IPS-18a (cell line): ENCODE measurements at regions not wholly inside any gene's neighbourhood (a gene's known extent, or its start where the extent isn't known, plus 50 kb on each side); places are given as distances from the start of the nearest gene placed in this dataset.
"Not testable (repeated sequence)": the region's sequence is repeated elsewhere in the genome, so short reads cannot be mapped to it uniquely, and the experiment has no call there.

Experiments used
- H3K27ac ChIP-seq: one replicate; pipeline ENCODE4 v1.5.1; 2013; ENCODE audit warnings: low read length
- H3K27me3 ChIP-seq: one replicate; pipeline ENCODE4 v1.6.1; 2013; ENCODE audit warnings: mild to moderate bottlenecking, low read length; ENCODE audit not compliant: control insufficient read depth, insufficient read depth
- H3K36me3 ChIP-seq: one replicate; pipeline ENCODE4 v1.6.1; 2013; ENCODE audit warnings: low read depth, low read length; ENCODE audit not compliant: control insufficient read depth
- H3K4me1 ChIP-seq: one replicate; pipeline ENCODE4 v1.6.1; 2013; ENCODE audit warnings: low read depth, low read length; ENCODE audit not compliant: control insufficient read depth
- H3K4me3 ChIP-seq: one replicate; pipeline ENCODE4 v1.5.1; 2013; ENCODE audit warnings: low read length
- H3K9ac ChIP-seq: one replicate; pipeline ENCODE4 v1.6.1; 2013; ENCODE audit warnings: mild to moderate bottlenecking, low read length, moderate library complexity
- H3K9me3 ChIP-seq: one replicate; pipeline ENCODE4 v1.6.1; 2013; ENCODE audit warnings: low read depth, low read length; ENCODE audit not compliant: control insufficient read depth

- no peak overlapping the region for H3K27ac ChIP-seq
- H3K4me1 ChIP-seq = no peaks in the 10 kb centered on the region
- H3K9me3 ChIP-seq = no peaks in the 10 kb centered on the region
- H3K9ac ChIP-seq = no peak overlapping the region
- H3K36me3 ChIP-seq = no peaks in the 10 kb centered on the region
- no peak overlapping the region for H3K4me3 ChIP-seq
- H3K27me3 ChIP-seq = no peaks in the 10 kb centered on the region
These were observed 155.5 kb downstream of the ZFP36L2 start for GRCh38 chr2:43070676-43071502.

- no peak overlapping the region for H3K9ac ChIP-seq
- no peak overlapping the region for H3K4me3 ChIP-seq
- no peaks in the 10 kb centered on the region for H3K36me3 ChIP-seq
- no peak overlapping the region for H3K27ac ChIP-seq
- no peaks in the 10 kb centered on the region for H3K27me3 ChIP-seq
- no peaks in the 10 kb centered on the region for H3K9me3 ChIP-seq
- no peaks in the 10 kb centered on the region for H3K4me1 ChIP-seq
These were observed 156.4 kb downstream of the ZFP36L2 start for GRCh38 chr2:43070030-43070429.

- Histone ChIP-seq H3K9ac (no peak overlapping the region), H3K27ac (no peak overlapping the region)
These were observed 157.5 kb downstream of the ZFP36L2 start for GRCh38 chr2:43068631-43069517.

GRCh38 chr2:43068041-43068533, 158.3 kb downstream of the ZFP36L2 start:
- H3K27me3 ChIP-seq = no peaks in the 10 kb centered on the region
- no peak overlapping the region for H3K27ac ChIP-seq

More at GRCh38 chr2:43068631-43069517, 157.5 kb downstream of the ZFP36L2 start:
- H3K4me1 ChIP-seq = no peaks in the 10 kb centered on the region
- no peaks in the 10 kb centered on the region for H3K36me3 ChIP-seq
- H3K4me3 ChIP-seq = no peak overlapping the region
- no peaks in the 10 kb centered on the region for H3K27me3 ChIP-seq
- H3K9me3 ChIP-seq = no peaks in the 10 kb centered on the region

GRCh38 chr2:43067254-43068040, 159.0 kb downstream of the ZFP36L2 start:
- Histone ChIP-seq H3K9ac (no peak overlapping the region), H3K9me3 (no peaks in the 10 kb centered on the region), H3K36me3 (no peaks in the 10 kb centered on the region), H3K27me3 (no peaks in the 10 kb centered on the region), H3K4me3 (no peak overlapping the region), H3K4me1 (no peaks in the 10 kb centered on the region), H3K27ac (no peak overlapping the region)

More at GRCh38 chr2:43068041-43068533, 158.3 kb downstream of the ZFP36L2 start:
- no peak overlapping the region for H3K4me3 ChIP-seq
- H3K4me1 ChIP-seq = no peaks in the 10 kb centered on the region
- H3K9ac ChIP-seq = no peak overlapping the region
- no peaks in the 10 kb centered on the region for H3K9me3 ChIP-seq
- no peaks in the 10 kb centered on the region for H3K36me3 ChIP-seq

GRCh38 chr2:43066541-43067253, 159.7 kb downstream of the ZFP36L2 start:
- not testable (repeated sequence) for H3K27ac ChIP-seq, H3K9me3 ChIP-seq, H3K4me3 ChIP-seq, H3K36me3 ChIP-seq, H3K9ac ChIP-seq, H3K27me3 ChIP-seq, H3K4me1 ChIP-seq

GRCh38 chr2:43065871-43066270, 160.5 kb downstream of the ZFP36L2 start:
- Histone ChIP-seq H3K27ac (no peak overlapping the region), H3K4me3 (no peak overlapping the region), H3K9me3 (peaks cover 5% of the 10 kb centered on the region)

GRCh38 chr2:43065036-43065435, 161.4 kb downstream of the ZFP36L2 start:
- no peaks in the 10 kb centered on the region for H3K27me3 ChIP-seq
- no peak overlapping the region for H3K4me3 ChIP-seq
- H3K36me3 ChIP-seq = no peaks in the 10 kb centered on the region
- no peak overlapping the region for H3K9ac ChIP-seq
- no peak overlapping the region for H3K27ac ChIP-seq
- H3K4me1 ChIP-seq = no peaks in the 10 kb centered on the region
- peaks cover 5% of the 10 kb centered on the region for H3K9me3 ChIP-seq

More at GRCh38 chr2:43065871-43066270, 160.5 kb downstream of the ZFP36L2 start:
- Histone ChIP-seq H3K36me3 (no peaks in the 10 kb centered on the region), H3K4me1 (no peaks in the 10 kb centered on the region), H3K27me3 (no peaks in the 10 kb centered on the region), H3K9ac (no peak overlapping the region)

- H3K27me3 ChIP-seq, H3K4me3 ChIP-seq, H3K9me3 ChIP-seq, H3K36me3 ChIP-seq, H3K9ac ChIP-seq, H3K27ac ChIP-seq, H3K4me1 ChIP-seq: not testable (repeated sequence)
These were observed 163.3 kb downstream of the ZFP36L2 start for GRCh38 chr2:43063096-43063495.

- H3K27me3 ChIP-seq = no peaks in the 10 kb centered on the region
- H3K27ac ChIP-seq = no peak overlapping the region
- H3K9ac ChIP-seq = no peak overlapping the region
- no peaks in the 10 kb centered on the region for H3K36me3 ChIP-seq
- no peak overlapping the region for H3K4me3 ChIP-seq
- peaks cover 14% of the 10 kb centered on the region for H3K4me1 ChIP-seq
- peaks cover 5% of the 10 kb centered on the region for H3K9me3 ChIP-seq
These were observed 164.3 kb downstream of the ZFP36L2 start for GRCh38 chr2:43062058-43062457.
